GM18505 (cell line): ENCODE measurements at regions not wholly inside any gene's neighbourhood (a gene's known extent, or its start where the extent isn't known, plus 50 kb on each side); places are given as distances from the start of the nearest gene placed in this dataset.

ENCODE experiments used
- ATAC-seq: cut with Tn5 transposase; IDR thresholded peaks from one replicate; pipeline ENCODE4 v1.9.1; 2021; ENCODE audit not compliant: unreplicated experiment
- POLR2A ChIP-seq: IDR thresholded peaks from 4 replicates; pipeline ENCODE4 v1.6.1; 2011; ENCODE audit warnings: borderline replicate concordance; ENCODE audit not compliant: insufficient read depth, insufficient read length; ENCODE audit errors: extremely low read depth

DNA sequence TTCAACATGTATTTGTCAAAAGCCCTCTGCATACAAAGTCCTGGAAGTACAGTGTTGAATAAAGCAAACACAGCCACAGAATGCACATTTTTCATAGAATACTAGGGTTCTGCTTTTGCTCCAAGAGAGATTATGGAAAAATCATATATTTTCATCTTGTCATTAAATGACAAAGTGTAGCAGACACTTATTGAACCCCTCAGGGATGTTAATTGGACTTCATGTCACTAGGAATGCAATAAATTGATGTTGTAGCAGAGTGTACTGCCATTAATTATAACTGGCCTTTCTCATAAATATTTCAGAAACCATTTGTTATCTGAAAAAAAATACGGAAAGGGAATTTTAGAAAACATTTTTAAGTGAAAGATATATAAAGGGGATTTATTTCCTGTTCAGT lies 64.5 kb upstream of the TAC1 start:
- ATAC-seq: no peak
- TF ChIP-seq POLR2A: no peak

DNA sequence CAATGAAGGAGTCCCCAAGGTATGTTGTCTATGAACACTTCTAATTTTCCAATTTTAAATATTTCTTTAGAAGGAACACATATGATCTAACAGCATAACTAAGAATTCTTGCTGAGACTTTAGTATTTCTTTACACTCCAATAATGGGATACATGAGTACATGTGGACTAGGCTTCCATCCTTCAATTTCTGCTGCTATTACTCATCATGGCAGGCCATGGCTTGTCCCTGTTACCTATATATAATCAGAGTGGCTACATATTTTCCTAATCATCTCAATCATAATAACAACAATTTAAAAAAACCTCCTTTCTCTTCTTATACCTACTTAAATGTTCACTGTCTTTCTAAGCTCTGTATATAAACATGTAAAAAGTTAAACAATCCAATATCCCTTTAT lies 60.3 kb upstream of the TAC1 start:
- no peak for TF ChIP-seq POLR2A
- no peak for ATAC-seq

DNA sequence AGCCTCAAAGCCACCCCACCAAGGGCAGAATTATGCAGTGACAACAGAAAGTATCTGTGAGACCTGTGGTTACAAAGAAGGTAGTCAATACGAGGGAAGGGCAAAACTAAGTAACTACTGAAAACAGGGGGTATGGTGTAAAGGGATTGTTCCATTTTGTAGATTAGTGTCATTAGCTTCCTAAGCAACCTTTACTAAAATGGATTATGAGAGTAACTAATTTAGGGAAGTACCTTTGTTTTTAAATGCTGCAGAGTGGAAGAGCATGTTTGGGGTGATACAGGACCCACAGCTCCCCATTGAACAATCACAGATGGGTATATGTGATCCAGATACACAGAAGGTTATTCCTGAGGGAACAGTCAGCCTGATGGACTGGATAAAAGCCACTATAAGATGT lies 51.3 kb upstream of the TAC1 start:
- ATAC-seq: no peak

More for the DNA sequence above, 51.3 kb upstream of the TAC1 start:
- no peak for TF ChIP-seq POLR2A
